CD4-positive, alpha-beta memory T cell (primary cell): ENCODE measurements at regions not wholly inside any gene's neighbourhood (a gene's known extent, or its start where the extent isn't known, plus 50 kb on each side); places are given as distances from the start of the nearest gene placed in this dataset.
"Not testable (repeated sequence)": the region's sequence is repeated elsewhere in the genome, so short reads cannot be mapped to it uniquely, and the experiment has no call there.

Experiments used
- CTCF ChIA-PET: fragments of 350-600 bp; sonication (Branson Sonifier 250); formaldehyde crosslinking; loops from one replicate; lab custom pipeline; 2021; ENCODE audit warnings: inconsistent platforms; ENCODE audit not compliant: partially characterized antibody; lab: Charles Lee
- POLR2A ChIA-PET: fragments of 350-600 bp; sonication (Branson Sonifier 250); formaldehyde crosslinking; loops from one replicate; lab custom pipeline; 2021; ENCODE audit not compliant: partially characterized antibody; lab: Charles Lee
- DNase-seq, 5 donors: peaks; one replicate each; pipeline versions ENCODE4 v3.0.0 to v3.0.0-alpha.2; 2020 to 2022; ENCODE audit warnings: mixed read lengths in 1 of 5
- H3K27ac ChIP-seq: one replicate; pipeline ENCODE4 v1.7.0; 2013; ENCODE audit warnings: low read depth, low read length
- H3K27me3 ChIP-seq: 2 replicates; pipeline ENCODE4 v1.7.0; 2013; ENCODE audit warnings: mild to moderate bottlenecking, low read length, moderate library complexity; ENCODE audit not compliant: insufficient read depth
- H3K36me3 ChIP-seq: 2 replicates; pipeline ENCODE4 v1.7.0; 2013; ENCODE audit warnings: mild to moderate bottlenecking, low read length, moderate library complexity; ENCODE audit not compliant: insufficient read depth
- H3K4me1 ChIP-seq: 2 replicates; pipeline ENCODE4 v1.7.0; 2013; ENCODE audit warnings: mild to moderate bottlenecking, low read length, moderate library complexity; ENCODE audit not compliant: insufficient read depth
- H3K4me3 ChIP-seq, 2 donors: one replicate each; pipeline ENCODE4 v1.7.0; 2013; ENCODE audit warnings: low read length in 2 of 2, mild to moderate bottlenecking in 1 of 2
- H3K9me3 ChIP-seq, 2 donors: one replicate each; pipeline ENCODE4 v1.7.0; 2013; ENCODE audit warnings: low read length in 2 of 2, control low read depth in 1 of 2; ENCODE audit not compliant: control insufficient read depth in 1 of 2
- H3K27ac Mint-ChIP-seq, 7 donors: one replicate each; pipeline ENCODE4 v1.8.0; 2020 to 2021; ENCODE audit warnings: mixed read lengths in 7 of 7, mild to moderate bottlenecking in 6 of 7, inconsistent platforms in 3 of 7, moderate library complexity in 3 of 7
- H3K27me3 Mint-ChIP-seq, 2 donors: one replicate each; pipeline ENCODE4 v1.8.0; 2020 to 2021; ENCODE audit warnings: mixed read lengths in 2 of 2
- H3K36me3 Mint-ChIP-seq, 2 donors: one replicate each; pipeline ENCODE4 v1.8.0; 2020 to 2021; ENCODE audit warnings: mixed read lengths in 2 of 2, inconsistent platforms in 1 of 2, mild to moderate bottlenecking in 1 of 2
- H3K4me1 Mint-ChIP-seq, 4 donors: one replicate each; pipeline ENCODE4 v1.8.0; 2020 to 2021; ENCODE audit warnings: mixed read lengths in 4 of 4, mild to moderate bottlenecking in 1 of 4
- H3K4me3 Mint-ChIP-seq, 8 donors: one replicate each; pipeline ENCODE4 v1.8.0; 2020 to 2021; ENCODE audit warnings: mixed read lengths in 8 of 8, mild to moderate bottlenecking in 7 of 8, moderate library complexity in 6 of 8, inconsistent platforms in 3 of 8
- H3K9me3 Mint-ChIP-seq, 8 donors: one replicate each; pipeline ENCODE4 v1.8.0; 2020 to 2021; ENCODE audit warnings: mixed read lengths in 8 of 8, mild to moderate bottlenecking in 5 of 8, inconsistent platforms in 3 of 8, moderate library complexity in 1 of 8
- intact Hi-C: fragments of 100-400 bp; cut with micrococcal nuclease; formaldehyde crosslinking; loops from one replicate; pipeline ENCODE4 v1.15.1; 2023

GRCh38 chr13:67452526-67452925 is 222.4 kb upstream of the PCDH9 start:
- H3K36me3 Mint-ChIP-seq, H3K4me1 ChIP-seq, H3K36me3 ChIP-seq, H3K27me3 Mint-ChIP-seq, intact Hi-C loops, H3K4me3 Mint-ChIP-seq, H3K27ac Mint-ChIP-seq, H3K9me3 ChIP-seq, H3K27ac ChIP-seq, H3K4me3 ChIP-seq, CTCF ChIA-PET, DNase-seq, H3K4me1 Mint-ChIP-seq, POLR2A ChIA-PET, H3K27me3 ChIP-seq: not testable (repeated sequence)
- H3K9me3 Mint-ChIP-seq, result peaks cover 2 to 23% (median 14%) of the 10 kb centered on the region in 8 donors

GRCh38 chr13:67445436-67445835 is 215.3 kb upstream of the PCDH9 start:
- H3K27me3 ChIP-seq, result no peaks in the 10 kb centered on the region
- H3K36me3 ChIP-seq, result no peaks in the 10 kb centered on the region
- Mint-ChIP-seq H3K27ac (no peak overlapping the region), H3K27me3 (no peaks in the 10 kb centered on the region), H3K4me3 (no peak overlapping the region), H3K9me3 (peaks cover 0 to 16% (median 4%) of the 10 kb centered on the region in 8 donors), H3K36me3 (no peaks in the 10 kb centered on the region), H3K4me1 (no peaks in the 10 kb centered on the region)
- no peaks in the 10 kb centered on the region for H3K4me1 ChIP-seq
- no peaks in the 10 kb centered on the region for H3K9me3 ChIP-seq
- intact Hi-C loops, result no loop called here
- ChIA-PET CTCF (no interaction called here), POLR2A (no interaction called here)
- H3K27ac ChIP-seq, result no peak overlapping the region
- no peak overlapping the region for H3K4me3 ChIP-seq
- no peak for DNase-seq

GRCh38 chr13:67443923-67444322 is 213.8 kb upstream of the PCDH9 start:
- POLR2A ChIA-PET, result no interaction called here
- H3K4me3 ChIP-seq, result no peak overlapping the region
- intact Hi-C loops, result no loop called here
- no peak for DNase-seq
- Mint-ChIP-seq H3K27me3 (no peaks in the 10 kb centered on the region), H3K36me3 (no peaks in the 10 kb centered on the region), H3K4me3 (no peak overlapping the region), H3K4me1 (no peaks in the 10 kb centered on the region), H3K9me3 (peaks cover 0 to 12% (median 6%) of the 10 kb centered on the region in 8 donors), H3K27ac (no peak overlapping the region)
- CTCF ChIA-PET, result no interaction called here
- no peaks in the 10 kb centered on the region for H3K4me1 ChIP-seq
- no peaks in the 10 kb centered on the region for H3K36me3 ChIP-seq
- H3K9me3 ChIP-seq, result no peaks in the 10 kb centered on the region
- no peak overlapping the region for H3K27ac ChIP-seq
- H3K27me3 ChIP-seq, result no peaks in the 10 kb centered on the region

- Histone ChIP-seq H3K4me3 (no peak overlapping the region), H3K36me3 (no peaks in the 10 kb centered on the region), H3K9me3 (no peaks in the 10 kb centered on the region), H3K27ac (no peak overlapping the region), H3K27me3 (no peaks in the 10 kb centered on the region), H3K4me1 (no peaks in the 10 kb centered on the region)
- Mint-ChIP-seq H3K4me3 (no peak overlapping the region), H3K27ac (no peak overlapping the region), H3K4me1 (no peaks in the 10 kb centered on the region), H3K36me3 (no peaks in the 10 kb centered on the region), H3K27me3 (no peaks in the 10 kb centered on the region), H3K9me3 (peaks cover 0 to 15% (median 5%) of the 10 kb centered on the region in 8 donors)
- no peak for DNase-seq
- POLR2A ChIA-PET, result no interaction called here
- CTCF ChIA-PET, result no interaction called here
- intact Hi-C loops, result no loop called here
Measured at GRCh38 chr13:67440236-67440975, 210.3 kb upstream of the PCDH9 start.

- Mint-ChIP-seq H3K9me3 (peaks cover 0 to 15% (median 5%) of the 10 kb centered on the region in 8 donors), H3K4me1 (no peaks in the 10 kb centered on the region), H3K27ac (no peak overlapping the region), H3K36me3 (no peaks in the 10 kb centered on the region), H3K4me3 (no peak overlapping the region), H3K27me3 (no peaks in the 10 kb centered on the region)
- ChIA-PET POLR2A (no interaction called here), CTCF (no interaction called here)
- Histone ChIP-seq H3K27ac (no peak overlapping the region), H3K9me3 (no peaks in the 10 kb centered on the region), H3K27me3 (no peaks in the 10 kb centered on the region), H3K36me3 (no peaks in the 10 kb centered on the region), H3K4me3 (no peak overlapping the region), H3K4me1 (no peaks in the 10 kb centered on the region)
- intact Hi-C loops, result no loop called here
- DNase-seq, result no peak
Measured at GRCh38 chr13:67439365-67439764, 209.2 kb upstream of the PCDH9 start.

- Histone ChIP-seq H3K4me3 (no peak overlapping the region), H3K27me3 (no peaks in the 10 kb centered on the region), H3K36me3 (no peaks in the 10 kb centered on the region), H3K27ac (no peak overlapping the region), H3K4me1 (no peaks in the 10 kb centered on the region), H3K9me3 (no peaks in the 10 kb centered on the region)
- Mint-ChIP-seq H3K9me3 (peaks cover 0 to 11% (median 3%) of the 10 kb centered on the region in 8 donors), H3K36me3 (no peaks in the 10 kb centered on the region), H3K27me3 (no peaks in the 10 kb centered on the region), H3K27ac (no peak overlapping the region), H3K4me3 (no peak overlapping the region), H3K4me1 (no peaks in the 10 kb centered on the region)
- CTCF ChIA-PET, result no interaction called here
- DNase-seq, result no peak
- POLR2A ChIA-PET, result no interaction called here
- intact Hi-C loops, result no loop called here
Measured at GRCh38 chr13:67438465-67438864, 208.3 kb upstream of the PCDH9 start.

- Histone ChIP-seq H3K36me3 (no peaks in the 10 kb centered on the region), H3K27ac (no peak overlapping the region), H3K9me3 (no peaks in the 10 kb centered on the region), H3K27me3 (no peaks in the 10 kb centered on the region), H3K4me3 (no peak overlapping the region), H3K4me1 (no peaks in the 10 kb centered on the region)
- H3K27ac Mint-ChIP-seq, result no peak overlapping the region
- CTCF ChIA-PET, result no interaction called here
- peaks cover 0 to 8% (median 1%) of the 10 kb centered on the region in 8 donors for H3K9me3 Mint-ChIP-seq
- DNase-seq, result no peak
- H3K27me3 Mint-ChIP-seq, result no peaks in the 10 kb centered on the region
- POLR2A ChIA-PET, result no interaction called here
- H3K4me1 Mint-ChIP-seq, result no peaks in the 10 kb centered on the region
- no peak overlapping the region for H3K4me3 Mint-ChIP-seq
- intact Hi-C loops, result no loop called here
- H3K36me3 Mint-ChIP-seq, result no peaks in the 10 kb centered on the region
Measured at GRCh38 chr13:67437244-67437643, 207.1 kb upstream of the PCDH9 start.
